ENCODE measurements at regions not wholly inside any gene's neighbourhood (a gene's known extent, or its start where the extent isn't known, plus 50 kb on each side); places are given as distances from the start of the nearest gene placed in this dataset.
"Not testable (repeated sequence)": the region's sequence is repeated elsewhere in the genome, so short reads cannot be mapped to it uniquely, and the experiment has no call there.

DNA sequence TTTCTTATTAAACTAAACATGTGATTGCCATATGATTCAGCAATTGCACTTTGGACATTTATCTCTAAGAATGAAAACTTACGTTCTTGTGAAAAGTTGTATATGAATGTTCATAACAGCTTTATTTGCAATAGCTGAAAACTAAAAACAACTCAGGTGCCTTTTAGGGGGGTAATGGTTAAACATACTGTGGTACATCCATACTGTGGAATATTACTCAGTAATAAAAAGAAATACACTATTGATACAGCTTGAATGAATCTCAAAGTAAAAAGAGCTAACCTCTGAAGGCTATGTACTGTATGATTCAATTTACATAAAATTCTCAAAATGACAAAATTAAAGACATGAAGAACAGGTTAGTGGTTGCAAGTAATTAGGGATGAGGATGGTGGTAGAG lies 339.5 kb upstream of the PAPPA start:
- Histone ChIP-seq H3K4me1 (ENCODE audit: low read length) (no peaks in the 10 kb centered on the region), H4K20me1 (ENCODE audit: insufficient read depth, low read length) (no peaks in the 10 kb centered on the region)
- no peak for DNase-seq

GRCh38 chr9:115815786-115816185 lies 337.8 kb upstream of the PAPPA start:
- H3K9ac ChIP-seq (ENCODE audit: low read length), result no peak overlapping the region
- H2AFZ ChIP-seq (ENCODE audit: low read length), result no peak overlapping the region
- no peak for TF ChIP-seq EZH2phosphoT487 (IDR thresholded peaks at IDR 0.05; ENCODE audit: low read length)
- TF ChIP-seq, protein P1, sequence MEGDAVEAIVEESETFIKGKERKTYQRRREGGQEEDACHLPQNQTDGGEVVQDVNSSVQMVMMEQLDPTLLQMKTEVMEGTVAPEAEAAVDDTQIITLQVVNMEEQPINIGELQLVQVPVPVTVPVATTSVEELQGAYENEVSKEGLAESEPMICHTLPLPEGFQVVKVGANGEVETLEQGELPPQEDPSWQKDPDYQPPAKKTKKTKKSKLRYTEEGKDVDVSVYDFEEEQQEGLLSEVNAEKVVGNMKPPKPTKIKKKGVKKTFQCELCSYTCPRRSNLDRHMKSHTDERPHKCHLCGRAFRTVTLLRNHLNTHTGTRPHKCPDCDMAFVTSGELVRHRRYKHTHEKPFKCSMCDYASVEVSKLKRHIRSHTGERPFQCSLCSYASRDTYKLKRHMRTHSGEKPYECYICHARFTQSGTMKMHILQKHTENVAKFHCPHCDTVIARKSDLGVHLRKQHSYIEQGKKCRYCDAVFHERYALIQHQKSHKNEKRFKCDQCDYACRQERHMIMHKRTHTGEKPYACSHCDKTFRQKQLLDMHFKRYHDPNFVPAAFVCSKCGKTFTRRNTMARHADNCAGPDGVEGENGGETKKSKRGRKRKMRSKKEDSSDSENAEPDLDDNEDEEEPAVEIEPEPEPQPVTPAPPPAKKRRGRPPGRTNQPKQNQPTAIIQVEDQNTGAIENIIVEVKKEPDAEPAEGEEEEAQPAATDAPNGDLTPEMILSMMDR (IDR thresholded peaks at IDR 0.05; ENCODE audit: low read length), result no peak
- no peak for TF ChIP-seq EZH2 (optimal IDR thresholded peaks at IDR 0.05; ENCODE audit: low read depth, low read length)
- no peak overlapping the region for H3K4me2 ChIP-seq (ENCODE audit: low read depth, low read length)
- no peaks in the 10 kb centered on the region for H3K9me3 ChIP-seq (replicated peaks; ENCODE audit: insufficient read depth, low read length)
- no peaks in the 10 kb centered on the region for H3F3A ChIP-seq (ENCODE audit: insufficient read depth, low read length)
- no peak for DNase-seq
- H3K36me3 ChIP-seq (replicated peaks; ENCODE audit: insufficient read depth, low read length), result no peaks in the 10 kb centered on the region
- no peaks in the 10 kb centered on the region for H3K4me1 ChIP-seq (ENCODE audit: low read length)
- no peak overlapping the region for H3K4me3 ChIP-seq (ENCODE audit: low read length)
- H3K27ac ChIP-seq (ENCODE audit: low read length), result no peak overlapping the region
- H3K9me2 ChIP-seq (replicated peaks; ENCODE audit: insufficient read depth, low read length), result no peaks in the 10 kb centered on the region
- H4K20me1 ChIP-seq (ENCODE audit: insufficient read depth, low read length), result no peaks in the 10 kb centered on the region
- H3K79me2 ChIP-seq (ENCODE audit: low read length), result no peaks in the 10 kb centered on the region
- H3K27me3 ChIP-seq (replicated peaks; ENCODE audit: insufficient read depth, low read length), result no peaks in the 10 kb centered on the region

More for the DNA sequence above, 339.5 kb upstream of the PAPPA start:
- Histone ChIP-seq H3K4me3 (ENCODE audit: low read length) (no peak overlapping the region), H3K4me2 (ENCODE audit: low read depth, low read length) (no peak overlapping the region), H3K27ac (ENCODE audit: low read length) (no peak overlapping the region), H3K9me2 (replicated peaks; ENCODE audit: insufficient read depth, low read length) (no peaks in the 10 kb centered on the region), H3K9ac (ENCODE audit: low read length) (no peak overlapping the region), H3K79me2 (ENCODE audit: low read length) (no peaks in the 10 kb centered on the region), H3K9me3 (replicated peaks; ENCODE audit: insufficient read depth, low read length) (no peaks in the 10 kb centered on the region), H2AFZ (ENCODE audit: low read length) (no peak overlapping the region), H3K27me3 (replicated peaks; ENCODE audit: insufficient read depth, low read length) (no peaks in the 10 kb centered on the region), H3F3A (ENCODE audit: insufficient read depth, low read length) (no peaks in the 10 kb centered on the region), H3K36me3 (replicated peaks; ENCODE audit: insufficient read depth, low read length) (no peaks in the 10 kb centered on the region)
- TF ChIP-seq, protein P1 (IDR thresholded peaks at IDR 0.05; ENCODE audit: low read length), result no peak
- TF ChIP-seq EZH2 (optimal IDR thresholded peaks at IDR 0.05; ENCODE audit: low read depth, low read length), result no peak
- no peak for TF ChIP-seq EZH2phosphoT487 (IDR thresholded peaks at IDR 0.05; ENCODE audit: low read length)

- not testable (repeated sequence) for DNase-seq; H4K20me1 ChIP-seq (ENCODE audit: insufficient read depth, low read length); H3K4me2 ChIP-seq (ENCODE audit: low read depth, low read length); H2AFZ ChIP-seq (ENCODE audit: low read length); H3K9ac ChIP-seq (ENCODE audit: low read length); H3K79me2 ChIP-seq (ENCODE audit: low read length); H3K4me3 ChIP-seq (ENCODE audit: low read length); H3F3A ChIP-seq (ENCODE audit: insufficient read depth, low read length); H3K9me3 ChIP-seq (replicated peaks; ENCODE audit: insufficient read depth, low read length); H3K27me3 ChIP-seq (replicated peaks; ENCODE audit: insufficient read depth, low read length); H3K36me3 ChIP-seq (replicated peaks; ENCODE audit: insufficient read depth, low read length); H3K4me1 ChIP-seq (ENCODE audit: low read length); H3K9me2 ChIP-seq (replicated peaks; ENCODE audit: insufficient read depth, low read length); H3K27ac ChIP-seq (ENCODE audit: low read length)
These were observed 334.9 kb upstream of the PAPPA start for GRCh38 chr9:115818651-115819050.

GRCh38 chr9:115832031-115832430 lies 321.6 kb upstream of the PAPPA start:
- no peak overlapping the region for H3K4me2 ChIP-seq (ENCODE audit: low read depth, low read length)
- H3K4me3 ChIP-seq (ENCODE audit: low read length), result no peak overlapping the region
- H4K20me1 ChIP-seq (ENCODE audit: insufficient read depth, low read length), result no peaks in the 10 kb centered on the region
- no peaks in the 10 kb centered on the region for H3K4me1 ChIP-seq (ENCODE audit: low read length)
- no peaks in the 10 kb centered on the region for H3F3A ChIP-seq (ENCODE audit: insufficient read depth, low read length)
- no peak overlapping the region for H3K9ac ChIP-seq (ENCODE audit: low read length)
- H2AFZ ChIP-seq (ENCODE audit: low read length), result no peak overlapping the region
- no peak overlapping the region for H3K27ac ChIP-seq (ENCODE audit: low read length)
- no peak for TF ChIP-seq EZH2phosphoT487 (IDR thresholded peaks at IDR 0.05; ENCODE audit: low read length)
- TF ChIP-seq, protein P1 (IDR thresholded peaks at IDR 0.05; ENCODE audit: low read length), result no peak
- no peak for TF ChIP-seq EZH2 (optimal IDR thresholded peaks at IDR 0.05; ENCODE audit: low read depth, low read length)
- H3K9me2 ChIP-seq (replicated peaks; ENCODE audit: insufficient read depth, low read length), result no peaks in the 10 kb centered on the region
- H3K79me2 ChIP-seq (ENCODE audit: low read length), result no peaks in the 10 kb centered on the region
- H3K27me3 ChIP-seq (replicated peaks; ENCODE audit: insufficient read depth, low read length), result no peaks in the 10 kb centered on the region
- no peaks in the 10 kb centered on the region for H3K36me3 ChIP-seq (replicated peaks; ENCODE audit: insufficient read depth, low read length)
- H3K9me3 ChIP-seq (replicated peaks; ENCODE audit: insufficient read depth, low read length), result no peaks in the 10 kb centered on the region
- no peak for DNase-seq
